ENCODE measurements at regions not wholly inside any gene's neighbourhood (a gene's known extent, or its start where the extent isn't known, plus 50 kb on each side); places are given as distances from the start of the nearest gene placed in this dataset.
"Not testable (repeated sequence)": the region's sequence is repeated elsewhere in the genome, so short reads cannot be mapped to it uniquely, and the experiment has no call there.

DNA sequence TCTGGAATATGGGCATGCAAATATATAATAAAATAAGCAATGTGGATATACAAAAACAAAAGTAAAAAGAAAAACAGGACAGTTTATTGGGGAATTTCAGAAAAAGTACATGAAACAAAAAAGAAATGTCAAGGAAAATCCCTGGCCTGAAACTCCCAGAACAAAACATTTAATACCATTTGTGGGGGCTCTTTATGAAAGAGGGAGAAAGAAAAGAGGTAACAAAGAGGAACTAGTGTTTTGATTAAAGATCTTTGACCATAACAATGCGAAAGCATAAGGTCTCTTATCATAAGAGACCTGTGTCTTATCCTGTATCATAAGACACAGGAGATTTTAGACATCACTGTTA, 88.6 kb upstream of the ARID1B start:
- no peak for DNase-seq (ENCODE audit: low spot score)

- peak; percentile 70 for DNase-seq (ENCODE audit: low spot score)
These were observed 89.2 kb upstream of the ARID1B start for GRCh38 chr6:156687789-156688619.

GRCh38 chr6:156686995-156687788, 90.0 kb upstream of the ARID1B start:
- DNase-seq (ENCODE audit: low spot score), result peak; percentile 75

GRCh38 chr6:156686301-156686994, 90.7 kb upstream of the ARID1B start:
- DNase-seq (ENCODE audit: low spot score), result peak; percentile 60

DNA sequence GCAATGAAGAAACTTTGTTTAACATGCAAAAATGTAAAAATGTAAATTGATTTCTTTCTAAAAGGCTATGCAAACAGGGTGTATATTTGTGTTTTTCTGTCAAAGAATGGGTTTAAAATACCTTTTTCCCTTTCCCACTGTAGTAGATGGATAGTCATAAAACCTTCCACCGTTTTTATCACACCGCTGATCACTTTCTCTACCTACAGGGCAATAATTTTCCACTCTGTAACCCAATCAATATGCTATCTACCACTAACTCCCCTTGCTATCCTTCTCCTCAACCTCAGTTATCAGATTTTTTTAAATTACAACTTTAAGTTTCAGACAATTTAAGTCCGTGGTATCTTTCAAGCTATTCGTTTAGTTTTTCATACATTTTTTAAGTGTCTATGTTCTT, 91.4 kb upstream of the ARID1B start:
- no peak for DNase-seq (ENCODE audit: low spot score)

GRCh38 chr6:156683821-156684220, 93.4 kb upstream of the ARID1B start:
- DNase-seq (ENCODE audit: low spot score), result no peak

DNA sequence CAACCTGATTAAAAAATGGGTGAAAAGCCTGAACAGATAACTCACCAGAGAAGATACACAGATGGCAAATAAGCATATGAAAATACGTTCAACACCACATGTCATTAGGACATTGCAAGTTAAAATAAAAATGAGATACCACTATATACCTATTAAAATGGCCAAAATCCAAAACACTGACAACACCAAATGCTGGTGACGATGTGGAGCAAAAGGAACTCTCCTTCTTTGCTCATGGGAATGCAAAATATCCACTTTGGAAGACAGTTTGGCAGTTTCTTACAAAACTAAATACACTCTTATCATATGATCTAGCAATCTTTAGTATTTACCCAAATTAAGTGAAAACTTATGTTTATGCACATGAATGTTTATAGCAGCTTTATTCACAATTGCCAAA, 100.5 kb upstream of the ARID1B start:
- no peak for DNase-seq (ENCODE audit: low spot score)

- DNase-seq (ENCODE audit: low spot score), result no peak
These were observed 103.0 kb upstream of the ARID1B start for GRCh38 chr6:156674197-156674596.

DNA sequence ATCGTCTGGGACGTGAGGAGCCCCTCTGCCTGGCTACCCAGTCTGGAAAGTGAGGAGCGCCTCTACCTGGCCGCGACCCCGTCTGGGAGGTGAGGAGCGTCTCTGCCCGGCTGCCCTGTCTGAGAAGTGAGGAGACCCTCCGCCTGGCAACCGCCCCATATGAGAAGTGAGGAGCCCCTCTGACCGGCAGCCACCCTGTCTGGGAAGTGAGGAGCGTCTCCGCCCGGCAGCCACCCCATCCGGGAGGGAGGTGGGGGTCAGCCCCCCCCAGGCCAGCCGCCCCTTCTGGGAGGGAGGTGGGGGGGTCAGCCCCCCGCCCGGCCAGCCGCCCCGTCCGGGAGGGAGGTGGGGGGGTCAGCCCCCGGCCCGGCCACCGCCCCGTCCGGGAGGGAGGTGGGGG, 107.1 kb upstream of the ARID1B start:
- DNase-seq (ENCODE audit: low spot score), result not testable (repeated sequence)

- peak; percentile 76 for DNase-seq (ENCODE audit: low spot score)
These were observed 115.1 kb upstream of the ARID1B start for GRCh38 chr6:156662025-156662445.

DNA sequence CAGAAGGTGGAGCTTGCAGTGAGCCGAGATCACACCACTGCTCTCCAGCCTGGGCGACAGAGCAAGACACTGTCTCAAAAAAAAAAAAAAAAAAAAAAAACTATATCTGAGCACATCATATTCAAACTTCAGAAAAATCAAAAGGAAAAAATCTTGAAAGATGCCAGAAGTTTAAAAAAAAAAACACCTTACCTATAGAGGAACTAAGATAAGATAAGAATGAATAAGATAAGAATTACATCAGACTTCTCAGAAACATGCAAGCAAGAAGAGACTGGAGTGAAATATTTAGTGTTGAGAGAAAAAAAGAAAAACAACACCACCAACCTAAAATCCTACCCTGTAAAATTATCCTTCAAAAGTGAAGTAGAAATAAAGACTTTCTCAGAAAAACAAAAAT, 116.8 kb upstream of the ARID1B start:
- DNase-seq (ENCODE audit: low spot score), result no peak

DNA sequence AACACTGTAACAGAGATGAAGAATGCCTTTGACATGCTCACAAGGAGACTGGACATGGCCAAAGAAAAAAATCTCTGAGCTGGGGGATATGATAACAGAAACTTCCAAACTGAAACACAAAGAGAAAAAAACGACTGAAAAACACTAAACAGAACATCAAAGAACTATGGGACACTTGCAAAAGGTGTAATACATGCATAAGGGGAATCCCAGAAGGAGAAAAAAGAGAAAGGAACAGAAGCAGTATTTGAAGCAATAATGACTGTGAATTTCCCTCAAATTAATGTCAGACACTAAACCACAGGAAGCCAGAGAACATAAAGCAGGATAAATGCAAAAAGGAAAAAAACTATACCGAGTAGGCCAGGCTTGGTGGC, 117.4 kb upstream of the ARID1B start:
- no peak for DNase-seq (ENCODE audit: low spot score)

- no peak for DNase-seq (ENCODE audit: low spot score)
These were observed 118.0 kb upstream of the ARID1B start for GRCh38 chr6:156658966-156659821.

GRCh38 chr6:156658186-156658965, 118.8 kb upstream of the ARID1B start:
- DNase-seq (ENCODE audit: low spot score), result no peak

DNA sequence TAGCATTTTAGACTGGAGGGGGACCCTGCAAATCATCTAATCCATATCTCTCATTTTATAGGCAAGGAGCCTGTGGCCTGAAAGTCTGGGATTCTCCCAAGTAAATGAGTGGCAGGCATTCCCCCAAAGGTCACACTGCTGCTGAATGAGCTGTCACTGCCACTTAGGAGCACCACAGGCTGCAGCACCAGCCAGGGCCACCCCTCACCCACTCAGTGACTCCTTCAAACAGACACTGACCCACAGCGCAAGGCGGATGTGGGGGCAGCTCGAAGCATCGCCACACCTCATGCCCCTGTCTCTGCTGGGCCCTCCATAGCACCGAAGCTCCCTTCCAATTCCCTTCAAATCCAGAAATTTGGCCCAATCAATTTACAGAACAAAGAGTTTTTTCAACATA, 119.9 kb upstream of the ARID1B start:
- no peak for DNase-seq (ENCODE audit: low spot score)

DNA sequence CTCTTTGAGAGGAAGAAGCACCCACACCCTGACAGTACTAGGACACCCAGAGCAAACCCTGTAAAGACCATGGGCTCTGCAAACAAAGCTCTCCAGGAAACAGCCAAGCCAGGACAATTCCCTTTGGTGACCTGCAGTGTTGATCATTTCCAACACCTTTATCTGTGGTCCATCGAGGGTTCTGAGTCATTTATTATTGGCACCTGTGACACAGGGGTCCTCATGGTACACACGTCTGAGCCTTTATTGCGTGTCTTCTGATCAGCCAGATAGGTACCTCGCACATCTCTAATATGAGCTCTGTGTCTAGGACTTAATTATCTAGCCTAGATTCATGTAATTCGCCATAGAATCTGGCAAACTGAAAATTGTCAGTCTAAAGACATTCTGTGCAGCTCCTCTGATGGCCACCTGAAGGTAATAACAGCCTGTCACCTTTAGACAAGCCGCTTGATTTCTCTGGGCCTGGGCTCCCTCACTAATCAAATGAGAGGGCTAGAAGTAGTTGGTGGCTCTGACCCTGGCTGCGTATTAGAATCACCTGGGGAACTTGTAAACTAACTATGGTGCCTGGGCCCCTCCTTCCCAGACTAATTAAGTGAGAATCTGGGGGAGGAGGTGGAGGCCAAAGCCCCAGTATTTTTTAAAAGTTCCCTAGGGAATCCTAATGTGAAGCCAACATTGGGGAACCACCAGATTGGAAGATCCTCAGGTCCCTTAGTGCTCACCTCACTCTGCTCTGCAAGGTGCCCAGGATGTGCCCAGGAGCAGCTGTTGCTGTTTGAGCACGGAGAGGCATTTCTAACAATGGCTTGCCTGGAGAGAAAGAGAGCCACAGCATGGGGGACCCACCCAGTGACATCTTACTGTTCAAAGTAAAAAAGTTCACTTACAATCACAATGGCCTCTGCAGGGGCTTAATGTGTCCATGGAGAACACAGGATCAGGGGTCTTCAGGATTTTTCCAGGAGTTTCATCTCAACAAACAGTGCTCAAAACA, 122.0 kb upstream of the ARID1B start:
- no peak for DNase-seq (ENCODE audit: low spot score)

DNA sequence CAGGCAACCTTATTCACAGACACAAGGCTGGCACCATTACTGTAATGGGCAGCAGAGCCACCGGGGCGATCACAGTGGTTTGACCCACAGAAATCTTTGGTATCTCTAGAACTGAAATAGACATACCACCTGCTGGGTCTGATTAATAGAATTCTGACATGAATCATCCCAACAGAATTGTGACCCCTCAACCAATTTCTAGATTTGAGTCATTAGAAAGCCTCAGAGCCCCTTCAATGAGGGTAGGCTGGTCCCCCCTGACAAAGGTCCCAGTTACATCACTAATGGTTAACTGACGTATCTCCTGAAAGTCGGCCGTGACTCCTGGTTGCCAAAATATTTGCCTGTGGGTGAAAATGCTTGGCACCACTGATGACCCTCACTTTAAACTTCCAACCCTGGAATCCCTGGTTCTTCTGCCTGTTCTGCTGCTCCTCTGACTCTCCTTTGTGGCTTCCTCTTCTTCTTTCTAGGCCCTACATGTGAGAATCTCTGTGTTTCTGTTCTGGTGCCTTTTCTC, 124.9 kb upstream of the ARID1B start:
- no peak for DNase-seq (ENCODE audit: low spot score)

- no peak for DNase-seq (ENCODE audit: low spot score)
These were observed 125.7 kb upstream of the ARID1B start for GRCh38 chr6:156651486-156651885.

DNA sequence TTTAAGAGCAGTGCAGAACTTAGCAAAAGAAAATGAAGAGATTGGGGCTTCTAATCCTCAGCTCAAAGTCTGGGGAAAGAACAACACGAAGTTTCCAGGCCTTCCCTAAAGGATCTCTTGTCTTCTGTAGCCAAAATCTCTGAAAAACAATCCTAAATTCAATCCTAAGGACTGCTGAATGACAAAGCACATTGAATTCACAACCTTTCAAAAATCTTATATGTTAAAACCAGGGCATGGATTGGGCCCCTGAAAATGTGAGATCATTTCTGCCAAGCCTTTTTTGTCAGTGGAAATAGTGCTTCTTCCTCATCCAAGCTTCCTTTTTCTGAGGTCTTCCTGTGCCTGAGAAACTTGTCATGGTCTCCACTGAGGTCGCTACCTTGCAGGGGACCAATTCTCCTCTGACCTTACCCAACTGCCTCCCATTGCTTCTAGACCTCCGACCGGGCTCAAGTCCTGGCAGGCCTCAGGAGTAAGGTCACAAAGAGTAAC, 126.2 kb upstream of the ARID1B start:
- DNase-seq (ENCODE audit: low spot score), result no peak
